ENCODE measurements at regions not wholly inside any gene's neighbourhood (a gene's known extent, or its start where the extent isn't known, plus 50 kb on each side); places are given as distances from the start of the nearest gene placed in this dataset.

GRCh38 chr5:20056933-20057332 lies 68.9 kb upstream of the CDH18 start:
- no peak overlapping the region for H3K4me3 ChIP-seq
- no peak overlapping the region for H3K27ac ChIP-seq
- WGBS, 10 experiments, result 0 to 100% (median 92%) methylated on average over 1 to 5 of the region's 5 CpGs
- no peaks in the 10 kb centered on the region for H3K4me1 ChIP-seq (replicated peaks in 1 of 2)
- ATAC-seq (replicated peaks in 6 of 8), result no peak
- in situ Hi-C loops (cut with MboI; ENCODE audit: low pct_unique_long_range_greater_than_20kb in 2 of 9, low sequenced_read_pairs in 9 of 9, unreplicated experiment in 9 of 9), result no loop called here

DNA sequence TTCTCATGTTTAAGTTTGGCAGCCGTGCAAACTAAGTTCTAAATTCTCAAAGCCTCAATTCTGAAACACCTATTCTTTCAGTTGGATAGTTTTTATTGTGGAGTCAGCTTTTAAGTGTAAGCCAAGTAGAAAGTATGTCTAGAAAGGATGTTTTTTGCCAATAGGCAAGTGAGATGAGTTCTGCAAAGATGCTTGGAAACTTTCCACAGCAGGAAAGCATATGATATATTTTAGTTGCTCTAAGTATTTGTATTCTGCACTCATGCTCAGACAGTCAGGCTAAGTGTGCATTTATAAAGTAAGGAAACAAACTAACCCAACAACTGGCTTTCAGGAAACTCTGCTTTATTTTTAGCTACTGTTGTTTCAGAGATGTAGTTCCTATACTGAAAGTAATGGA lies 67.3 kb upstream of the CDH18 start:
- no peak for ATAC-seq (replicated peaks in 6 of 8)
- in situ Hi-C loops (cut with MboI; ENCODE audit: low pct_unique_long_range_greater_than_20kb in 2 of 9, low sequenced_read_pairs in 9 of 9, unreplicated experiment in 9 of 9), result no loop called here
- no peak overlapping the region for H3K27ac ChIP-seq

GRCh38 chr5:20050262-20050661 lies 62.3 kb upstream of the CDH18 start:
- H3K4me3 ChIP-seq, result no peak overlapping the region
- ATAC-seq (replicated peaks in 6 of 8), result no peak
- H3K27ac ChIP-seq, result no peak overlapping the region
- in situ Hi-C loops (cut with MboI; ENCODE audit: low pct_unique_long_range_greater_than_20kb in 2 of 9, low sequenced_read_pairs in 9 of 9, unreplicated experiment in 9 of 9), result no loop called here
- no peaks in the 10 kb centered on the region for H3K4me1 ChIP-seq (replicated peaks in 1 of 2)

More for the DNA sequence above, 67.3 kb upstream of the CDH18 start:
- whole genome bisulfite sequencing, 10 experiments, result 0 to 100% (median 74%) methylated on average over 1 of the region's 1 CpG; no CpG with 5 or more reads in 2 of the 10 experiments
- Histone ChIP-seq H3K4me3 (no peak overlapping the region), H3K4me1 (replicated peaks in 1 of 2) (no peaks in the 10 kb centered on the region)

GRCh38 chr5:20044460-20044859 lies 56.5 kb upstream of the CDH18 start:
- peaks cover 0 to 10% of the 10 kb centered on the region in 2 donors for H3K4me1 ChIP-seq (replicated peaks in 1 of 2)
- H3K4me3 ChIP-seq, result no peak overlapping the region
- no peak overlapping the region for H3K27ac ChIP-seq
- in situ Hi-C loops (cut with MboI; ENCODE audit: low pct_unique_long_range_greater_than_20kb in 2 of 9, low sequenced_read_pairs in 9 of 9, unreplicated experiment in 9 of 9), result no loop called here
- ATAC-seq (replicated peaks in 6 of 8), result peak in 4 of 8 experiments; percentile 17 to 85 (median 44)

DNA sequence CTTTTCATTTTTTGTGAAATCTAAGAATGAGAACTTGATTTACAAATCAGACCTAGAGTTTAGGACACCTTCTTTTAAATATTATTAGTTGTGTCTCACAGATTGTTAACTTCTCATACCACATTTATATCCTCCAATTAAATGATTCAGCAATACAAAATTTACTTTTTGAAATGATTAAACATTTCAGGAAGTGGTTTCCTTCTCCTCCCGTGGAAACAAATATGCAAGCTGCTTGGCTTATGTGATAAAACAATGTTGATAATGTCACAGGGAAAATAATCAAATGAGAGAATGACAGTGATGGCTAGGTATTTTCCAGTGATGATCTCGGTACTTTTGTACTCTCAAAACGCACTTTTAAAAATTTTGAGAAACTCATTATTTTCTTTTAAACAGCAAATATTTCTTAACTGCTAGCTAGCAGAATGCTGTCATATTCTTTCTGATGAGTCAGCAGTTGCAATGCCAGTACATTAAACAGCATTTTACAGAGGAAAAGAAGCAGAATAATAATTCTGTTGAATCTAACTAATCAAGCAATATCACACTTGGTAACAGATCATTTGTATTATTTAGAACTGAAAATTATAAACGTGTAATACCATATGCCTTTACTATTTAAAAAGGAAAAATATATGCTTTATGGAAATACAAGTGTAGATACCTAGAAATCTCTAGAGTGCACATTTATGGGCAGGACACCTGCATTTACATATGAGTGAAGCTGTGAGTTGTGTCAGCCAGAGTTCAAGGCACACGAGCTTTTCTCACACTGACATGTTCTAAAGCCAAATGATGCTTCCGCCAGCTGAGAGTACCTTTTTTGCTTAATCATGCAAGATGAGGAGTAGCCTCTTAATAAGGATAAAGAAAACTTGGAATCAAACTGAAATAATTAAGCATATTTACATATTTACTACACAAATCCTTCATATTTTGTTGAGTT lies 53.6 kb upstream of the CDH18 start:
- Histone ChIP-seq H3K4me1 (replicated peaks in 1 of 2) (peaks cover 0 to 10% of the 10 kb centered on the region in 2 donors), H3K27ac (no peak overlapping the region), H3K4me3 (no peak overlapping the region)
- in situ Hi-C loops (cut with MboI; ENCODE audit: low pct_unique_long_range_greater_than_20kb in 2 of 9, low sequenced_read_pairs in 9 of 9, unreplicated experiment in 9 of 9), result no loop called here
- ATAC-seq (replicated peaks in 6 of 8), result peak in 4 of 8 experiments; percentile 28 to 53 (median 37)
- WGBS, 10 experiments, result 12 to 83% (median 65%) methylated on average over 2 to 6 of the region's 6 CpGs

GRCh38 chr5:20040901-20041300 lies 52.9 kb upstream of the CDH18 start:
- no peak for ATAC-seq (replicated peaks in 6 of 8)
- no peak overlapping the region for H3K4me3 ChIP-seq
- peaks cover 0 to 10% of the 10 kb centered on the region in 2 donors for H3K4me1 ChIP-seq (replicated peaks in 1 of 2)
- in situ Hi-C loops (cut with MboI; ENCODE audit: low pct_unique_long_range_greater_than_20kb in 2 of 9, low sequenced_read_pairs in 9 of 9, unreplicated experiment in 9 of 9), result no loop called here
- WGBS, 10 experiments, result 0 to 100% (median 94%) methylated on average over 1 to 4 of the region's 4 CpGs; no CpG with 5 or more reads in 1 of the 10 experiments
- no peak overlapping the region for H3K27ac ChIP-seq

All from motor neuron (in vitro differentiated cells).